Tibial artery (tissue), 4 donors: ENCODE measurements at regions not wholly inside any gene's neighbourhood (a gene's known extent, or its start where the extent isn't known, plus 50 kb on each side); places are given as distances from the start of the nearest gene placed in this dataset.

ENCODE experiments used
- DNase-seq, 2 donors: peaks; one replicate each; pipeline ENCODE4 v3.0.0-alpha.2; 2019
- H3K27ac ChIP-seq, 2 donors: fragments of 200-600 bp; sonication (generic) in 1 of 2; 1 replicate in 1 of 2; 2 replicates in 1 of 2; pipeline ENCODE4 v1.5.1; 2018 to 2019; ENCODE audit warnings: mild to moderate bottlenecking in 1 of 2
- H3K27me3 ChIP-seq, 2 donors: fragments of 200-600 bp; sonication (generic) in 1 of 2; one replicate each; pipeline versions ENCODE4 v1.5.1 to v1.6.0; 2016 to 2019
- H3K36me3 ChIP-seq, 3 donors: fragments of 200-600 bp; sonication (generic) in 2 of 3; one replicate each; pipeline ENCODE4 v1.5.1; 2016 to 2019; ENCODE audit warnings: mild to moderate bottlenecking in 2 of 3
- H3K4me1 ChIP-seq, 4 donors: fragments of 200-600 bp; sonication (generic) in 2 of 4; 1 replicate in 3 of 4; 2 replicates in 1 of 4; pipeline ENCODE4 v1.5.1; 2016 to 2019
- H3K4me3 ChIP-seq, 2 donors: fragments of 200-600 bp; sonication (generic) in 1 of 2; 1 replicate in 1 of 2; 2 replicates in 1 of 2; pipeline ENCODE4 v1.5.1; 2018 to 2019; ENCODE audit warnings: mild to moderate bottlenecking in 2 of 2
- H3K9me3 ChIP-seq, 3 donors: fragments of 200-600 bp; sonication (generic) in 1 of 3; one replicate each; pipeline ENCODE4 v1.5.1; 2016 to 2019
- CTCF ChIP-seq, 2 experiments: fragments of 200-600 bp in 1 of 2; fragments of 450-650 bp in 1 of 2; IDR thresholded peaks; one replicate each; pipeline ENCODE4 v1.5.1; 2017 to 2019; ENCODE audit warnings: antibody characterized with exemption in 2 of 2, mild to moderate bottlenecking in 1 of 2, moderate library complexity in 1 of 2
- intact Hi-C: fragments of 100-400 bp; cut with DNase I; formaldehyde crosslinking; loops from one replicate; pipeline ENCODE4 v1.15.0; 2023; ENCODE audit warnings: low total_unique reads

GRCh38 chr9:80066931-80067330 lies 495.2 kb downstream of the TLE4 start:
- DNase-seq, result no peak
- Histone ChIP-seq H3K4me1 (peaks cover 0 to 18% (median 7%) of the 10 kb centered on the region in 4 donors), H3K27me3 (no peaks in the 10 kb centered on the region), H3K36me3 (no peaks in the 10 kb centered on the region), H3K9me3 (no peaks in the 10 kb centered on the region), H3K4me3 (no peak overlapping the region), H3K27ac (no peak overlapping the region)
- TF ChIP-seq CTCF (IDR thresholded peaks at IDR 0.05), result no peak
- intact Hi-C loops, result no loop called here

GRCh38 chr9:80062567-80062966 lies 490.8 kb downstream of the TLE4 start:
- H3K4me1 ChIP-seq, result peaks cover 0 to 33% (median 12%) of the 10 kb centered on the region in 4 donors
- no peak for DNase-seq
- H3K4me3 ChIP-seq, result no peak overlapping the region
- H3K9me3 ChIP-seq, result peaks cover 0 to 7% (median 0%) of the 10 kb centered on the region in 3 donors
- H3K27ac ChIP-seq, result peak overlapping the region; percentile 79 to 81
- TF ChIP-seq CTCF (IDR thresholded peaks at IDR 0.05), result no peak
- H3K27me3 ChIP-seq, result no peaks in the 10 kb centered on the region
- intact Hi-C loops, result no loop called here
- H3K36me3 ChIP-seq, result no peaks in the 10 kb centered on the region

- Histone ChIP-seq H3K4me1 (peaks cover 0 to 33% (median 12%) of the 10 kb centered on the region in 4 donors), H3K9me3 (peaks cover 0 to 7% (median 0%) of the 10 kb centered on the region in 3 donors), H3K4me3 (no peak overlapping the region), H3K27ac (peak overlapping the region; percentile 79 to 81), H3K27me3 (no peaks in the 10 kb centered on the region), H3K36me3 (no peaks in the 10 kb centered on the region)
- peak; percentile 32 to 70 for DNase-seq
- intact Hi-C loops, result no loop called here
- TF ChIP-seq CTCF (IDR thresholded peaks at IDR 0.05), result no peak
Observed at GRCh38 chr9:80061940-80062339, 490.2 kb downstream of the TLE4 start.

GRCh38 chr9:80061096-80061495 lies 489.3 kb downstream of the TLE4 start:
- DNase-seq, result no peak
- H3K9me3 ChIP-seq, result peaks cover 0 to 7% (median 0%) of the 10 kb centered on the region in 3 donors
- H3K4me3 ChIP-seq, result no peak overlapping the region
- intact Hi-C loops, result no loop called here
- no peak for TF ChIP-seq CTCF (IDR thresholded peaks at IDR 0.05)
- H3K27ac ChIP-seq, result peak overlapping the region; percentile 79 to 81
- H3K4me1 ChIP-seq, result peaks cover 0 to 33% (median 12%) of the 10 kb centered on the region in 4 donors
- no peaks in the 10 kb centered on the region for H3K27me3 ChIP-seq
- no peaks in the 10 kb centered on the region for H3K36me3 ChIP-seq

- Histone ChIP-seq H3K4me3 (no peak overlapping the region), H3K27me3 (no peaks in the 10 kb centered on the region), H3K4me1 (peaks cover 0 to 33% (median 12%) of the 10 kb centered on the region in 4 donors), H3K36me3 (no peaks in the 10 kb centered on the region), H3K9me3 (peaks cover 0 to 7% (median 0%) of the 10 kb centered on the region in 3 donors), H3K27ac (peak overlapping the region in 1 of 2 donors; percentile 3)
- intact Hi-C loops, result no loop called here
- DNase-seq, result no peak
- TF ChIP-seq CTCF (IDR thresholded peaks at IDR 0.05), result no peak
Observed at GRCh38 chr9:80059979-80060378, 488.2 kb downstream of the TLE4 start.

GRCh38 chr9:80059191-80059590 lies 487.4 kb downstream of the TLE4 start:
- Histone ChIP-seq H3K27me3 (no peaks in the 10 kb centered on the region), H3K27ac (no peak overlapping the region), H3K4me1 (peaks cover 0 to 33% (median 12%) of the 10 kb centered on the region in 4 donors), H3K4me3 (no peak overlapping the region), H3K36me3 (no peaks in the 10 kb centered on the region), H3K9me3 (peaks cover 0 to 7% (median 0%) of the 10 kb centered on the region in 3 donors)
- intact Hi-C loops, result no loop called here
- no peak for DNase-seq
- TF ChIP-seq CTCF (IDR thresholded peaks at IDR 0.05), result no peak
